ENCODE measurements at regions not wholly inside any gene's neighbourhood (a gene's known extent, or its start where the extent isn't known, plus 50 kb on each side); places are given as distances from the start of the nearest gene placed in this dataset.
A peak's percentile ranks its signal among the peaks of the same experiment; 100 is the strongest.

GRCh38 chr5:1936413-1936812 lies 53.7 kb upstream of the IRX4 start (continued):
- TF ChIP-seq CEBPB (IDR thresholded peaks at IDR 0.05; ENCODE audit: low read depth) = no peak

- Histone ChIP-seq H4K20me1 (ENCODE audit: insufficient read depth) (no peaks in the 10 kb centered on the region), H3K4me2 (ENCODE audit: low read length) (peak overlapping the region; percentile 66), H3K79me2 (ENCODE audit: insufficient read depth, low read length) (no peaks in the 10 kb centered on the region), H3K4me3 (replicated peaks in 1 of 2; ENCODE audit: low read depth in 1 of 2, low read length in 2 of 2) (no peak overlapping the region), H2AFZ (ENCODE audit: low read depth, low read length, poor library complexity, severe bottlenecking) (peak overlapping the region; percentile 20), H3K27me3 (ENCODE audit: insufficient read depth, low read length) (no peaks in the 10 kb centered on the region), H3K9me2 (ENCODE audit: insufficient read depth) (no peaks in the 10 kb centered on the region), H3K36me3 (ENCODE audit: control insufficient read depth in 1 of 2, insufficient read depth in 2 of 2, low read length in 2 of 2) (no peaks in the 10 kb centered on the region), H3K9me3 (ENCODE audit: control insufficient read depth in 1 of 2, insufficient read depth in 1 of 2, low read depth in 1 of 2, low read length in 2 of 2) (no peaks in the 10 kb centered on the region), H3K27ac (ENCODE audit: low read depth, low read length) (no peak overlapping the region), H3K9ac (ENCODE audit: low read length) (no peak overlapping the region), H3K4me1 (ENCODE audit: control insufficient read depth in 1 of 2, insufficient read depth in 2 of 2, low read length in 2 of 2) (peaks cover 38 to 58% of the 10 kb centered on the region in 2 experiments)
- ATAC-seq (no peak), DNase-seq (ENCODE audit: low read depth, low spot score) (no peak)
- ChIA-PET RAD21 (ENCODE audit: low non-redundant PET in 1 of 2, low total read pairs in 2 of 2, uncharacterized antibody in 2 of 2, unreplicated experiment in 2 of 2) (no interaction called here), POLR2A (no interaction called here), CTCF (no interaction called here)
- TF ChIP-seq CEBPB (IDR thresholded peaks at IDR 0.05; ENCODE audit: low read depth) (no peak), ZNF274 (IDR thresholded peaks at IDR 0.05; ENCODE audit: low read depth, low read length) (no peak), SRF (IDR thresholded peaks at IDR 0.05; ENCODE audit: low read depth) (no peak), POLR2AphosphoS5 (IDR thresholded peaks at IDR 0.05; ENCODE audit: low read depth, low read length) (no peak), RAD21 (IDR thresholded peaks at IDR 0.05; ENCODE audit: low read depth) (no peak), SIN3A (IDR thresholded peaks at IDR 0.05; ENCODE audit: low read depth) (no peak), EZH2phosphoT487 (IDR thresholded peaks at IDR 0.05; ENCODE audit: borderline replicate concordance) (no peak), ZBTB33 (IDR thresholded peaks at IDR 0.05; ENCODE audit: extremely low read depth, insufficient replicate concordance, low read length) (no peak), POLR2A (IDR thresholded peaks at IDR 0.05; ENCODE audit: borderline replicate concordance, extremely low read depth, insufficient read depth, insufficient read length) (no peak), EGR1 (IDR thresholded peaks at IDR 0.05; ENCODE audit: low read depth) (no peak), REST (IDR thresholded peaks at IDR 0.05; ENCODE audit: low read depth) (no peak), ELF1 (IDR thresholded peaks at IDR 0.05; ENCODE audit: borderline replicate concordance, low read depth) (no peak)
- no TSS peak for BruUV-seq (replicated peaks)
- intact Hi-C loops (cut with micrococcal nuclease) = loop anchor here (5.0 to 10.0 kb wide), 2 partner anchors 53 to 130 kb away; partner anchors contain the start of genes IRX4 and NDUFS6
Observed at GRCh38 chr5:1934801-1935429, 52.2 kb upstream of the IRX4 start.

Data from HCT116 (cell line).